ENCODE measurements at regions not wholly inside any gene's neighbourhood (a gene's known extent, or its start where the extent isn't known, plus 50 kb on each side); places are given as distances from the start of the nearest gene placed in this dataset.

GRCh38 chr1:58000821-58001220 is 545.7 kb downstream of the OMA1 start:
- DNase-seq, result no peak

- DNase-seq, result peak; percentile 10
These were observed 546.4 kb downstream of the OMA1 start for GRCh38 chr1:58000116-58000515.

- DNase-seq, result no peak
These were observed 550.1 kb downstream of the OMA1 start for GRCh38 chr1:57996400-57996799.

DNA sequence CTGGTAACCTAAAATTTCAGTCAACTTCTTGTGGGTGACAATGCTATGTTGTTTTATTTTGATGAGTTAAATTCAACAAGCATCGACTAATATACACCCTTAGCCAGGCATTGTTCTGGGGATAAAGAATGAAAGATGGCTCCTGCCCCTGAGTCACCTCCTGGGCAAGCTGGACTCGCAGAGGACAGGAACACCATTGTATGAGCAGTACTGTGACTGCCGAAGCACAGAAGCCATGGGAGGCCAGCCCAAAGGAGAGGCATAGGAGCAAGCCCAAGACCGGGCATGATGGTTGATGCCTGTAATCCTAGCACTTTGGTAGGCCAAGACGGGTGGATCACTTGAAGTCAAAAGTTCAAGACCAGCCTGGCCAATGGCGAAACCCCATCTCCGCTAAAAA is 555.2 kb downstream of the OMA1 start:
- no peak for DNase-seq

GRCh38 chr1:57989877-57990276 is 556.6 kb downstream of the OMA1 start:
- no peak for DNase-seq

DNA sequence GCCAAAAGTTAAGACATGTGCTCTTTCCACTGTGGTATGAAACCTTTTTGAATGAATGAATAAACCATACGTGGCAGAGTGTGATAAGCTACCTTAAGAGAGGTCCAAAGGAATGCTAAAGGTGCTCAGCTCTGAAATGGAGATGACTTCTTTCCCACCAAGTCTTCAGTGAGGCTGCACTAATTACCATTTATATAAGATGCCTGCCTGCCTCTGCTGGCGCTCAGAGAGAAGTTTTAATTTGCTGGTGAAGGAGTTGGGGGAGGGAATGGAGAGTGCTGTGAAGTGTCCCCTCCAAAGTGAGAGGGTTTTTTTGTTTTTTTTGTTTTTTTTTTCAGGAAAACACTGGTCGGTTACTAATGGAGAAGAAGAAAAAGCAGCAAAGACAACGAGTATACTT is 559.0 kb downstream of the OMA1 start:
- DNase-seq, result no peak

DNA sequence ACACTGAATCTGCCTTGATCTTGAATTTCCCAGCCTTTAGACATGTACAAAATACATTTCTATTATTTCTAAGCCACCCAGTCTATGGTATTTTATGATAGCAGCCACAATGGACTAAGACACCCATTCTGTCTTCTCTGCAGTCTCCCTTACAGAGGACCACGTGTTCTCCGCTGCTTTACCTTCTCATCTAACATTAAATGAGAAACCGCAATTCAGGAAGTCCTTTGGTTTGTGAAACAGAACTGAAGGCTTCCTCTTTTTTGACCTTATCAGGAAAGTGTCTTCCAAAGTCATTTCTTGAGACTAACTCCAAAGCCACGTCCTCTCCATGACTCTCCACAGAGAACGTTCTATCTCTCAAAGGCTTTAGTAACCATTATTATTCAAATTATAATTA is 560.1 kb downstream of the OMA1 start:
- DNase-seq, result no peak

DNA sequence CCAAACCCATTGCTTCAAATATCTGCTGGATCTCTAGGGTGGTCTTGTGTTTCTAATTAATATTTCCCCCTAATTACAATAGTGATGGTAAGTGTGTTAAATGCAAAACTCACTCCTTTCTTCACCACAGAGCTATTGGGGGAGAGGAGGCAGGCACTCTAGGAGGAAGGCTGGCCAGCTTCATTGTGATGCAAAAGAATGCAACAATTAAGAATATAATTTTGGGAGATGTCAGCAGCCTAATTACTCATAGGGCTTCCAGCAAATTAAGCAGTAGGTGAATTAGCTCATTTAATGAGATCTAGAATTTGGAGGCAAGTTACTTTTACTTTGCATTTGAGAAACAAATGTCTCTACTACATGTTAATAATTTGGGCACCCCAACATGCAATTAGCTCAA is 560.4 kb upstream of the DAB1 start:
- no peak for DNase-seq

DNA sequence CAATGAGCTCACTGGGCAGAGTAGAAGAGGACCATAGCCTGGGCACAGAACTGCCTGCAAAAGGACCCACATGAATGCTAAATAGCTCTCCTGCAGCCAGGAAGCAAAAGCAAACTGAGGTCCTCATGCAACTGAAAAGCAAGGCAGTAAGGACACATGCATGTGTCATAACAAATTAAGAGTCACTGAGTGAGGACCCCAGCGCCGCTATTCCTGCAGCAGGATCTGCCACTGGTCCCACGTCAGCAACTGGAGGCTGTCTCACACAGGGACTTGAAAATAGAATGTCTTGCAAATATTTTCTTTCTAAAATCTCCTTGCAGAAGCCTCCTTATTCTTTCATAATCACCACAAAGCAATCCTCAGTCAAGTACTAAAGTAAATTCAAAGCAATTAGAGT is 559.6 kb upstream of the DAB1 start:
- DNase-seq, result no peak

DNA sequence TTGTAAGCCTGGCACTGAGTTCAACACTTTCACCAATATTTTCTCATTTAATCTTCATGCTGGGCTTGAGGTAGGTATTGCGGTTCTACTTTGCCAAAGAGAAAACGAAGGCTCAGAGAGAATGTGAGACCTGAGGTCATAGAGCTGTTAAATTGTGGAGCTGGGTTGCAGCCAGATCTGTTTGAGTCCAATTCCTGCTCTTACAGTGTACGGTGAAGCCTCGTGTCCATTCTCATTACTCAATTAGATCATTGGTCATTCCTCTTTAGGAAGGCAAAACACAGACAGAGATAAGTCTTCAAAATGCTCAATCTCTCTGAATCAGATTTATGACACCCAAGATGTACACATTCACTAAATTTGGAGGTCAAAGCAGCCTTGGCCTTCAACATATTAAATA is 559.0 kb upstream of the DAB1 start:
- no peak for DNase-seq

DNA sequence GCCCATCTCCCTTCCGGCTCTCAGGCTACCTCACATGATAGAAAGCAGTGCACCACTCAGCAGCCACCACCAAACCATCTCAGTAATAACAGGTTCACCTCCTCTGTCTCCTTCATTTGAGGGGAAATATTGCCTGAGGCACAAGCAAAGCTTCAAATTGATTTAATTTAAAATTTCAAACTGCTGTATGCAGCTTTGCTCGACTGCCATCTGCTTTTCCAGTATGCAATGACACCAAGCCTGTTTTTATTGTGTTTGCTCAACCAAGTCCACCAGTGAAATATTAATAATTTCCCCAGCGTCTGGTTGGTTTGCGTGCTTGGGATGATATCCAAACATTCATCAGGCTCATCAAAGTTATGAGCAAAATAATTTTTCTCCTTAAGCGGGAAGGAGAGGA is 552.4 kb upstream of the DAB1 start:
- no peak for DNase-seq

DNA sequence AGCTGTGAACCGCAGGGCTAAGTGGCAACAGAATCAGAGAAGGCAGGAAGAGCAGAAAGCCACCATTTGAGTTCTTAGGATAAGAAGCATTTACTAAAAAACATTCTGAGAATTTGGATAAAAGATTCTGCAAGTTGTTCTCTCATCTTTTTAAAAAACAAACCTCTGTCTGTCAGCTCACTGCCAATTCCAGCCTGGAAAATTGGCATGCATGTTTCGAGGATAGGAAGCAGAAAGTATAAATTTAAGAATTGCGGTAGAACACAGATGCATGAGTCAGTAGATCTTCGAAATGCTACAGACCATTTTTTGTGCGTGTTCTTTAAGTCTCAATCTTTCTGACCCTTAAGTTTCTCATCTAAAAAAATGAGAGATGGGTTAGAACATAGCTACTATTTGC is 544.5 kb upstream of the DAB1 start:
- DNase-seq, result no peak

DNA sequence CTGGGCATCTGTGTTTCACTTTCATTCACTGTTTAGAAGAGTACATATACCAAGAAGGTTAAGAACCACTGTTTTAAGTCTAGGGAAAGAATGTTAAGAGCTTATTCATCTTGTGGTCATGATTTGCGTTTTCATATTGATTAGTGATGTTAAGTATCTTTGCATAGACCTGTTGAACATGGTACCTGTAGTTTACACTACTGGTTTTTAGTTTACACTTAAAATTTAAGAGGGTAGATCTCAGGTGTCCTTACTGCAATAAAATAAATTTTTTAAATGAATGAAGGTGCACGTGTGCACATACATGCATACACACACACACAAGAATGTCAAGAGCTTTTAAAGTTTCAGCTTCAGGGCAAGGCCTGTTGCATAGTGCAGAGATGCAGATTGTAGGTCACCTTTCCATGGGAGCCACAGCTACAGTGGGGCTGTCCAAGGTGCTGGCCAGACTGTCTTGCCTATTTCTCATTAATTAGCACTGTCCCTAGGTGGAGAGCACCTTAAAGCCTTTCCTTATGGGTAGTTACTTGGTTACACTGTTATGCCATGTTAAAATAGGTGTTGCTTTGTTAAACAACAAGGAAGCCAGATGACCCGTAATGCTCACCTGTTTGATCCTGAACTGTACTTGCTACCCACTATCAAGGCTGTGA is 543.0 kb upstream of the DAB1 start:
- DNase-seq, result no peak

DNA sequence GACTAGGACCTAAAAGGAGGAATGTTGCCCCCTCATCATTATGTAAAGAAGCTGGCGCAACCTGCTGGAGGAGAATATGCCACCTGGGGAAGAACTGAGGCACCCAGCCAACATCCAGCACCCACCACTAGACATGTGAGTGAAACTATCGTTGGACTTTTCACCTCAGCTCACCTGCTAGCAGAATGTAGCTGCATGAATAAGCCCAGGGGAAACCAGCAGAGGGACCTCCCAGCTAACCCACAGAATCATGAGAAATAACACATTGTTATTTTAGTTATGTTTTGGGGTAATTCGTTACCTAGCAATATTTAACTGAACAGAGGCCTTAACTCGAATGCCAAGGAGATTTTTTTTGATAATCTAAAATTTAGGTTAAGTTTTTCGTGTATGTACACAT is 542.5 kb upstream of the DAB1 start:
- no peak for DNase-seq

DNA sequence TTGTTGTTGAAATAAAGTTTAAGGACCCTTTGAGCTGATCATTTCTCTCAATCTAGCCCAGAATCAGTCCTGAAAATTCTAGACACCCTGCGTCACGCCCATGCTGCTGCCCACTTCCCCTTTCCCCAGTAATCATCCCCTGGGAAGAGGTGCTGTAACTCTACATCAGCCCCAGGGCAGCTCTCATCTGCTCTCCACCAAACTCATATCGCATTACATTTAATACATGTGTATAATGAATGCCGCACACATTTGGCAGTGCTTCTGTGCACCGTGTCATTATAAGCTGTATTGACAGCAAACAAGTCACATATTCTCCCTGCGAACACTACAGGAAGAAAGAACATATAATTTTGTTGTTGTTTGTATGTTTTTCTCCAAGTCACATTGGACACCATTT is 539.7 kb upstream of the DAB1 start:
- no peak for DNase-seq

- DNase-seq, result no peak
These were observed 535.8 kb upstream of the DAB1 start for GRCh38 chr1:57959531-57960241.

GRCh38 chr1:57957576-57957975 is 533.7 kb upstream of the DAB1 start:
- no peak for DNase-seq

DNA sequence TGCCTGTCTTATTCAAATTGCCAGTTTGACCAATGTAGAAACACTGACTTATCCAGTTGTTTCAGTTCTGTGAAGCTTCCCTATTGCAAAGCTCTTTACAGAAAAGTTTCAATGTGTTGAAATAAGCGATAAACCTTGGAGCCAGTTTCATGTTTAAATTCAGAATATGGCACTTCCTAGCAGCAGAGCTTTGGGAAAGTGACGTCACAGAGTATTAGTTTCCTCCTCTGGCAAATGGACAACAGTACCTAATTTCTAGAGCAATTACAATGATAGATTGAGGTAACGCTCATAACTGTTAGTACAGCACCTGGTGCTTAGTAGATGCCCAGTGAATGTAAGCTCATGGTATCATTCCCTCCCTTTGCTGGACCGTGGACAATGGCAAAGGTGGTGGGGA is 527.5 kb upstream of the DAB1 start:
- DNase-seq, result no peak

- DNase-seq, result no peak
These were observed 525.3 kb upstream of the DAB1 start for GRCh38 chr1:57949168-57949567.

DNA sequence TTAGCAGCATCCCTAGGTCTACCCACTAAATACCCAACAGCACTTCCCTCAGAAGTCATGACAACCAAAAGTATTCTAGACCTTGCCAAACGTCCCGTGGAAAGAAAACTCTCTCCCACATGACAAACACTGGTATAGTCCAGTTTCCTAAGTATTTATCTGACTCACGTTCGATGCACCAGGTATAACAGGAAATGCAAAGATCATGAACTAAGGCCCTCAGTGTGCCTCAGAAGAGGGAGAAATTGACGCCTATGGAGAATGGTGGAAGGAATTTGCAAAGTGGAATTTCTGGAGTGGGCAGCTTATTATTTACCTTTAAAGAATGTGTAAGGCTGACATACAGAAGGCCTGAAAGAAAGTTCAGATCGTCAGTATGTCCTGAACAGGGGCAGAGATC is 523.6 kb upstream of the DAB1 start:
- DNase-seq, result no peak

- no peak for DNase-seq
These were observed 521.2 kb upstream of the DAB1 start for GRCh38 chr1:57945045-57945444.

DNA sequence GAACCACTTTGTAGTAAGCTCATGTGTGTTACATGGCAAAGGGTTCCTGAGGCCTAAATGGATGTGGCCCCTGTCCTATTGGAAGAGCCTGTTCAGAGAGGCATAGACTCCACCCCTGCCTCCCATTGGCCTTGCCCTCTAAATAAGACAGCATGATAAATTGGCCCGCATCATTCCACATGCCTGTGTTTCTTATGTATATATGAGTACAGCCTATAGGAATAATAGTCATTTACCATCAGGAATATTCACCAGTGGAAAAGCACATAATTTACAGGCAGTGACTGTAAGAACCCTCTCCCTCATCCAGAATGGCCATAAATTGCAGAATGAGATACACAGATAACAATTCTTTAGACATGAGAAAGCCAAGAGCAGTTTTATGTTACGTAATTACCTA is 519.5 kb upstream of the DAB1 start:
- DNase-seq, result no peak

DNA sequence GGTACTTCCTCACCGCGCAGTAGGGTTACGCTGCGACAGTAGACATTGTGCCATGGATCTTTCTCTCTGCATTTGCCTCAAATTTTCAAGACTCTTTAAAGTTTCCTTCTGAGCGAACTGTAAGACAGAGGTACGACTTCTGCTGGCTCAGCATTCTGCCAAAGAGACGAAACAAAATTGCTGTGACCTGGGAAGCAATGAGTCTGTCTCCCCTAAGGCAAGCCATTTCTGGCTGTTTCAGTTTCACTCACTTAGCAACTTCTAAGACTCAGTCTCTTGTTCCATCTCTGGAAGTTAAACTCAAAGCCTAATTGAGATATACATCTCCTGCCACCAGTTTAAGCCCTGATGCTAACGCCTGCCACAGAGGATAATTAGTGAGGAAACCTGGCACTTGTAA is 510.9 kb upstream of the DAB1 start:
- no peak for DNase-seq

GRCh38 chr1:57927003-57927402 is 503.1 kb upstream of the DAB1 start:
- DNase-seq, result no peak

Measured in muscle of arm (tissue), 1 donor.